NCI-H524 treated with DMSO at 0.1 percent for 48 hours (cell line): ENCODE measurements at regions not wholly inside any gene's neighbourhood (a gene's known extent, or its start where the extent isn't known, plus 50 kb on each side); places are given as distances from the start of the nearest gene placed in this dataset.
A peak's percentile ranks its signal among the peaks of the same experiment; 100 is the strongest.

Experiments used
- DNase-seq: peaks from one replicate; lab custom pipeline; 2025; lab: John Stamatoyannopoulos, UW

- DNase-seq, result no peak
Measured at GRCh38 chr2:215620528-215620927, 184.7 kb upstream of the FN1 start.

GRCh38 chr2:215619989-215620388 is 184.1 kb upstream of the FN1 start:
- no peak for DNase-seq

- DNase-seq, result peak; percentile 38
Measured at GRCh38 chr2:215619022-215619958, 183.4 kb upstream of the FN1 start.

GRCh38 chr2:215618145-215618544 is 182.3 kb upstream of the FN1 start:
- DNase-seq, result no peak

- DNase-seq, result no peak
Measured at GRCh38 chr2:215617060-215617824, 181.4 kb upstream of the FN1 start.

GRCh38 chr2:215615803-215616174 is 179.9 kb upstream of the FN1 start:
- DNase-seq, result no peak

GRCh38 chr2:215615067-215615802 is 179.4 kb upstream of the FN1 start:
- DNase-seq, result no peak

GRCh38 chr2:215614296-215614695 is 178.4 kb upstream of the FN1 start:
- no peak for DNase-seq

GRCh38 chr2:215613888-215614287 is 178.0 kb upstream of the FN1 start:
- DNase-seq, result no peak

GRCh38 chr2:215613280-215613679 is 177.4 kb upstream of the FN1 start:
- no peak for DNase-seq

GRCh38 chr2:215612786-215613185 is 176.9 kb upstream of the FN1 start:
- no peak for DNase-seq

GRCh38 chr2:215611609-215612386 is 175.9 kb upstream of the FN1 start:
- DNase-seq, result no peak

- no peak for DNase-seq
Measured at GRCh38 chr2:215609089-215610032, 173.5 kb upstream of the FN1 start.

- no peak for DNase-seq
Measured at GRCh38 chr2:215607766-215608165, 171.9 kb upstream of the FN1 start.

GRCh38 chr2:215606219-215606618 is 170.4 kb upstream of the FN1 start:
- DNase-seq, result no peak

- DNase-seq, result no peak
Measured at GRCh38 chr2:215605214-215605613, 169.3 kb upstream of the FN1 start.

GRCh38 chr2:215604606-215605005 is 168.7 kb upstream of the FN1 start:
- no peak for DNase-seq

- DNase-seq, result no peak
Measured at GRCh38 chr2:215603440-215603839, 167.6 kb upstream of the FN1 start.

GRCh38 chr2:215602997-215603396 is 167.1 kb upstream of the FN1 start:
- DNase-seq, result no peak

- no peak for DNase-seq
Measured at GRCh38 chr2:215601990-215602721, 166.3 kb upstream of the FN1 start.
